DOHH2 (cell line): ENCODE measurements at regions not wholly inside any gene's neighbourhood (a gene's known extent, or its start where the extent isn't known, plus 50 kb on each side); places are given as distances from the start of the nearest gene placed in this dataset.

Experiments used
- H3F3A ChIP-seq: fragments of 200-600 bp; sonication (generic), shearing (Covaris generic); 2 replicates; pipeline ENCODE4 v1.6.0; 2016; ENCODE audit warnings: antibody characterized with exemption, mild to moderate bottlenecking; ENCODE audit not compliant: control insufficient read depth, insufficient read depth
- H3K27ac ChIP-seq: fragments of 200-600 bp; sonication (generic); 2 replicates; pipeline ENCODE4 v1.5.1; 2014; ENCODE audit warnings: low read depth, mild to moderate bottlenecking, low read length, moderate library complexity
- H3K27me3 ChIP-seq: fragments of 200-600 bp; sonication (generic); 2 replicates; pipeline ENCODE4 v1.6.1; 2014; ENCODE audit warnings: mild to moderate bottlenecking, low read length, mixed read lengths; ENCODE audit not compliant: control insufficient read depth
- H3K36me3 ChIP-seq: fragments of 200-600 bp; sonication (generic); 2 replicates; pipeline ENCODE4 v1.6.1; 2014; ENCODE audit warnings: mild to moderate bottlenecking, low read length, moderate library complexity, mixed read lengths; ENCODE audit not compliant: control insufficient read depth
- H3K4me1 ChIP-seq: fragments of 200-600 bp; sonication (generic); 2 replicates; pipeline ENCODE4 v1.6.1; 2014; ENCODE audit warnings: mild to moderate bottlenecking, low read length, mixed read lengths; ENCODE audit not compliant: control insufficient read depth
- H3K4me2 ChIP-seq: fragments of 200-600 bp; sonication (generic); 2 replicates; pipeline ENCODE4 v1.6.0; 2014; ENCODE audit warnings: mild to moderate bottlenecking, low read length, moderate library complexity
- H3K4me3 ChIP-seq: fragments of 200-600 bp; sonication (generic); 2 replicates; pipeline ENCODE4 v1.5.1; 2014; ENCODE audit warnings: mild to moderate bottlenecking, low read length, mixed read lengths
- H3K79me2 ChIP-seq: fragments of 200-600 bp; sonication (generic); 2 replicates; pipeline ENCODE4 v1.6.1; 2014; ENCODE audit warnings: mild to moderate bottlenecking, low read length, mixed read lengths; ENCODE audit not compliant: control insufficient read depth
- H3K9me2 ChIP-seq: fragments of 200-600 bp; sonication (generic); replicated peaks from 2 replicates; pipeline ENCODE4 v1.6.1; 2014; ENCODE audit warnings: mild to moderate bottlenecking, low read length, mixed read lengths; ENCODE audit not compliant: control insufficient read depth
- H3K9me3 ChIP-seq: fragments of 200-600 bp; sonication (generic); 2 replicates; pipeline ENCODE4 v1.6.1; 2014; ENCODE audit warnings: antibody characterized with exemption, low read length, mixed read lengths; ENCODE audit not compliant: control insufficient read depth, insufficient read depth
- H4K20me1 ChIP-seq: fragments of 200-600 bp; sonication (generic); 2 replicates; pipeline ENCODE4 v1.6.0; 2014; ENCODE audit warnings: low read depth, mild to moderate bottlenecking, antibody characterized with exemption, low read length, moderate library complexity; ENCODE audit not compliant: control insufficient read depth, insufficient read depth
- EZH2phosphoT487 ChIP-seq: fragments of 200-600 bp; sonication (generic); IDR thresholded peaks from 2 replicates; pipeline ENCODE4 v1.6.1; 2017; ENCODE audit warnings: borderline replicate concordance, mild to moderate bottlenecking, antibody characterized with exemption, low read length, moderate library complexity, mixed read lengths
- TF ChIP-seq, protein P1 (sequence below): fragments of 200-600 bp; sonication (generic); IDR thresholded peaks from one replicate; pipeline ENCODE4 v1.5.1; 2014; ENCODE audit warnings: antibody characterized with exemption, mild to moderate bottlenecking, low read depth, low read length; ENCODE audit not compliant: poor library complexity, severe bottlenecking

DNA sequence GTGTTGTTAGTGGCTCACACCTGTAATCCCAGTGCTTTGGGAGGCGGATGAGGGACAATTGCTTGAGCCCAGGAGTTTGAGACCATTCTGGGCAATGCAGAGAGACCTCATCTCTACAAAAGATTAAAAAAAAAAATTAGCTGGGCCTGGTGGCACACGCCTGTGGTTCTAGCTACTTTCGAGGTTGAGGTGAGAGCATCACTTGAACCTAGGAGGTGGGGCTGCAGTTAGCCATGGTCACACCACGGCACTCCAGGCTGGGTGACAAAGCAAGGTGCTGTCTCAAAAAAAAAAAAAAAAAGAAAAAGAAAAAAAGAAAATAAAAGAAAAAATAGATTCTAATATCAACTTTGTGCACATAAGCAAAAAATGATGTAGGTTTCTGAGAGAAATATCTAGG is 1492.5 kb upstream of the TMEFF2 start:
- no peaks in the 10 kb centered on the region for H3K36me3 ChIP-seq
- no peak overlapping the region for H3K27ac ChIP-seq

DNA sequence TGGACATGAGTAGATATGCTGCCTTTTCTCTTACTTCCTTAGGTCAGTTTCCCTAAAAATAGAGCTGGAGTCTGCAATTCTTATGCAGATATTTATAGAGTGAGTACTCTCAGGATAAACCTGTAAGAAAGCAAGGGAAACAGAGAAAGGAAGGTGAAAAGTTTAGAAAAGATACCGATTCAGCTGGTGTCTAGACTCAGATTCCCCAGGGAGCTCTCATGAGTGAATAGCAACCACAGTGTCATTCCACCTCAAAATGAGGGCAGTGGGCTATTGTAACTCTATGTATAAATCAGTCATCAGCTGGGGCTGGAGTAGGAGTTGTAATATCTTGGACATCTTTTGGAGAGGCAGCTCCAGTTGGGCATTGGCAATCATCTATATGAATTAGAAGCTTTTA is 1485.1 kb upstream of the TMEFF2 start:
- Histone ChIP-seq H3K4me2 (no peak overlapping the region), H3K36me3 (no peaks in the 10 kb centered on the region), H3K9me3 (no peaks in the 10 kb centered on the region), H3F3A (no peaks in the 10 kb centered on the region), H3K4me1 (no peaks in the 10 kb centered on the region), H3K9me2 (no peaks in the 10 kb centered on the region), H3K27me3 (no peaks in the 10 kb centered on the region), H4K20me1 (no peaks in the 10 kb centered on the region), H3K4me3 (no peak overlapping the region), H3K79me2 (no peaks in the 10 kb centered on the region), H3K27ac (no peak overlapping the region)
- TF ChIP-seq, protein P1, sequence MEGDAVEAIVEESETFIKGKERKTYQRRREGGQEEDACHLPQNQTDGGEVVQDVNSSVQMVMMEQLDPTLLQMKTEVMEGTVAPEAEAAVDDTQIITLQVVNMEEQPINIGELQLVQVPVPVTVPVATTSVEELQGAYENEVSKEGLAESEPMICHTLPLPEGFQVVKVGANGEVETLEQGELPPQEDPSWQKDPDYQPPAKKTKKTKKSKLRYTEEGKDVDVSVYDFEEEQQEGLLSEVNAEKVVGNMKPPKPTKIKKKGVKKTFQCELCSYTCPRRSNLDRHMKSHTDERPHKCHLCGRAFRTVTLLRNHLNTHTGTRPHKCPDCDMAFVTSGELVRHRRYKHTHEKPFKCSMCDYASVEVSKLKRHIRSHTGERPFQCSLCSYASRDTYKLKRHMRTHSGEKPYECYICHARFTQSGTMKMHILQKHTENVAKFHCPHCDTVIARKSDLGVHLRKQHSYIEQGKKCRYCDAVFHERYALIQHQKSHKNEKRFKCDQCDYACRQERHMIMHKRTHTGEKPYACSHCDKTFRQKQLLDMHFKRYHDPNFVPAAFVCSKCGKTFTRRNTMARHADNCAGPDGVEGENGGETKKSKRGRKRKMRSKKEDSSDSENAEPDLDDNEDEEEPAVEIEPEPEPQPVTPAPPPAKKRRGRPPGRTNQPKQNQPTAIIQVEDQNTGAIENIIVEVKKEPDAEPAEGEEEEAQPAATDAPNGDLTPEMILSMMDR: no peak
- TF ChIP-seq EZH2phosphoT487: no peak

More for the DNA sequence above, 1492.5 kb upstream of the TMEFF2 start:
- Histone ChIP-seq H3F3A (no peaks in the 10 kb centered on the region), H3K9me3 (no peaks in the 10 kb centered on the region), H3K9me2 (no peaks in the 10 kb centered on the region), H3K4me1 (no peaks in the 10 kb centered on the region), H3K27me3 (no peaks in the 10 kb centered on the region), H3K4me3 (no peak overlapping the region), H4K20me1 (no peaks in the 10 kb centered on the region), H3K4me2 (no peak overlapping the region), H3K79me2 (no peaks in the 10 kb centered on the region)
- no peak for TF ChIP-seq EZH2phosphoT487
- TF ChIP-seq, protein P1: no peak

DNA sequence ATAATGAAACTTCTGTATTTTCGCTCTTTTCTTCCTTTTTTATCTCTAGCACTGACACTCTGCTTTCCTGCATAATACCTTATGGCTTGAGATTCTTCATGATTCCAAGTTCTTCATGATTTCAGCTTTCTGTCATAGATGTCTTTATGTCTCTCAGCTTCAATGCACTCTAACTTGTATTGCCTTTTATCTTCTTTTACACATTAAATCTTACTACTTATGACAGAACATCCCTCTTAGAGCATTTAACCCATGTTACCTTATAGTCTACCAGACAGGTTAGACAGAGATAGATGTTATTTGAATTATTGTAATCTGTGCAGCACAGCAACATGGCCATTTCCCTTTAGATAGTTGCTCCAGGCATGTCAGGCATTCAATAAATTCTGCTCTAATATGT is 1475.7 kb upstream of the TMEFF2 start:
- Histone ChIP-seq H3K27me3 (no peaks in the 10 kb centered on the region), H3K4me2 (no peak overlapping the region), H3K4me3 (no peak overlapping the region), H3K9me3 (no peaks in the 10 kb centered on the region), H3K36me3 (no peaks in the 10 kb centered on the region), H3K4me1 (no peaks in the 10 kb centered on the region), H3K27ac (no peak overlapping the region), H3K9me2 (no peaks in the 10 kb centered on the region), H4K20me1 (no peaks in the 10 kb centered on the region), H3F3A (no peaks in the 10 kb centered on the region), H3K79me2 (no peaks in the 10 kb centered on the region)
- no peak for TF ChIP-seq EZH2phosphoT487
- TF ChIP-seq, protein P1: no peak
